Dedifferentiated amniotic fluid mesenchymal stem cell (primary cell): ENCODE measurements at regions not wholly inside any gene's neighbourhood (a gene's known extent, or its start where the extent isn't known, plus 50 kb on each side); places are given as distances from the start of the nearest gene placed in this dataset.
"Not testable (repeated sequence)": the region's sequence is repeated elsewhere in the genome, so short reads cannot be mapped to it uniquely, and the experiment has no call there.

Experiments used
- DNase-seq: peaks from one replicate; pipeline ENCODE4 v3.0.0-alpha.2; 2016; ENCODE audit errors: extremely low spot score

GRCh38 chr15:35282965-35283496 lies 197.9 kb upstream of the NANOGP8 start:
- no peak for DNase-seq

DNA sequence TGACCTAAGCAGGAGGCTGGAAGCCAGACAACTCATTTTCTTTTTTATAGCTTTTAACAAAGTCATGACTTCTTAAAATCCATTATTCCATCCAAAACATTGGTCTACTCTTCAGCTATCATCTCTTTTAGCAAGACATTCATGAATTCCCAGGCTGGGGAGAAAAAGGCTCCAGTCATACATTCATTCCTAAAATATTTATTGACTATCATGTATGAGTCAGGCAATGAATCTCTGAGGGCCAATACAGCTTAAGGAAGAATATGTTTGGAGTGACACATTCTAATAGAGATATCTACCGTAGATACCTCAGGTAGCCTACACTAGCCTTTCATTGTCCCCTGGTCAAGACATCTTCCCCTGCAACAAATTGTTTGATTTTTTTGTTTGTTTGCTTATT lies 196.4 kb upstream of the NANOGP8 start:
- DNase-seq = no peak

- no peak for DNase-seq
Observed at GRCh38 chr15:35279811-35280210, 194.7 kb upstream of the NANOGP8 start.

- no peak for DNase-seq
Observed at GRCh38 chr15:35271371-35272043, 186.4 kb upstream of the NANOGP8 start.

DNA sequence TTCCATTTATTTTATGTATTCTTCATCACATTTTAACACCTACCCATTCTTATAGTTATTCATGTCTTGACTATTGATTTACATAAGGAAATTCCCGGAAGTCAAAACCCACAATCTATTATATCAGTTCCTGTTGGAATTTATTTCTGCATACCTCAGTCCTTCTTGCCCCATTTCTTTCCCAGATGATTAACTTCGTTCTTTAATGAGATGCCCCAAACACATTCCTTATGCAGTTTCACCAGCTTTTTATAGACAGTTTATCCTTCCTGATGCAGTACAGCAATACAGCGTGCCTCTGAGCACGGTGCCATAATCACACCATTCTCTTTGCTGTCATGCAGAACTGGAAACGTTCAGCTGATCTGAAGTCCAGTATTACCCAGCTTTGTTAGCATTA lies 175.8 kb upstream of the NANOGP8 start:
- no peak for DNase-seq

DNA sequence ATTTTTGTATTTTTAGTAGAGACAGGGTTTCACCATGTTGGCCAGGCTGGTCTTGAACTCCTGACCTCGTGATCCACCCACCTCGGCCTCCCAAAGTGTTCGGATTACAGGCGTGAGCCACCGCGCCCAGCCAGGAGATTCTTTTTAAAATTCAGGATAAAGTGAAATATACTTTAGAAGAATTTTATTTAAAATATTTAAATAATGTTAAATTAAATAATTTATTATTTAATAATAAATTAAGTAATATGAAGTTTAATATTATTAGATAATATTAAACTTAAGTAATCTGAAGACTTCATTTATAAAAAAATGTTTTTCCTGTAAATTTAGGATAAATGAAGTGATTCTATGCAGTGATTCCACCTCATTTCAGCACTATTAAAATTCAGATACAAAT lies 175.2 kb upstream of the NANOGP8 start:
- DNase-seq = not testable (repeated sequence)

- no peak for DNase-seq
Observed at GRCh38 chr15:35256551-35256950, 171.5 kb upstream of the NANOGP8 start.

DNA sequence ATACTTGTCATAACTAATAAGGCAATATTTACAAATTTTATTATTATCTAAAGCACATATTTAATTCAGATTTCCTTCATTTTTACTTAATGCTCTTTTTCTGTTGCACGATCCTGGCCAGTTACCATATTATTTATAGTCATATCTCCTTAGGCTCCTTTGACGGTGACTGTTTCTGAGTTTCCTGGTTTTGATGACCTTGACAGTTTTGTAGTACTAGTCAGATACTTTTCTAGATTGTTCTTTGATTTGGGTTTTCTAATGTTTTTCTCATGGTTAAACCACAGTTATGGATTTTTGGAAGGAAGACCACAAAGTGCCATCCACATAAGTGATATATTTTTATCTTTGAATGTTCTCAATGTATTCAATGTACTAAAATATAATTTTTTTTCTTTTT lies 171.0 kb upstream of the NANOGP8 start:
- no peak for DNase-seq

DNA sequence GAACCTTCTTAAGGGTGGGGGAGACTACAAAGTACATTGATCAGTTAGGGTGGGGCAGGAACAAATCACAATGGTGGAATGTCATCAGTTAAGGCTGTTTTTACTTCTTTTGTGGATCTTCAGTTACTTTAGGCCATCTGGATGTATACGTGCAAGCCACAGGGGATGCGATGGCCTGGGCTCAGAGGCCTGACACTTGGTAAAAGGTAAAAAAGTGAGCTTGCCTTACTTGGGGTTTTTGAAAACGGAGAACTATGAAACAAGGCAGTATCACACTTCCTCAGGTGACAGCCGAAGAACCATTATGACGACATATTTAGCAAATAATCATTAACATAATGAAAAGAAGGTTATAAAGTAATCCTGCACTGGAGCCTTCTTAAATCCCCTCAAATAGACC lies 169.8 kb upstream of the NANOGP8 start:
- DNase-seq = not testable (repeated sequence)

GRCh38 chr15:35254062-35254461 lies 169.0 kb upstream of the NANOGP8 start:
- no peak for DNase-seq

- no peak for DNase-seq
Observed at GRCh38 chr15:35252351-35252865, 167.3 kb upstream of the NANOGP8 start.

DNA sequence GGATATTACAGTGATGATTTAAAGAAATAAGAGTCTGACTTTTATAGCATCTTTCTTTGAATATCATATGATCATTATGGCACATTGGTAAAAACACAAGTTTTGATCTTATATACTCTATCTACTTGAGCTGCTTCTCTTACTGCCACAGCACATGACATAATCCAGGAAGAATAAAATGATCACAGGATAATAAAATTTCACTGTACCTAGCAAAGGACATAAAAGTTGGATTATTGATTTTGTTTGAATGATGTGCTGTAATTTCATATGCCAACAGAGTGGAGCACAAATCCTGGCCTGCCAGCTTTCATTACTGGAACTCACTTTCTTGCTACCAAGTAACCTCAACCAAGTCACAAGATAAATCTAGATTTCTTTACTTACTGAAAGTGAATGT lies 162.1 kb upstream of the NANOGP8 start:
- no peak for DNase-seq

DNA sequence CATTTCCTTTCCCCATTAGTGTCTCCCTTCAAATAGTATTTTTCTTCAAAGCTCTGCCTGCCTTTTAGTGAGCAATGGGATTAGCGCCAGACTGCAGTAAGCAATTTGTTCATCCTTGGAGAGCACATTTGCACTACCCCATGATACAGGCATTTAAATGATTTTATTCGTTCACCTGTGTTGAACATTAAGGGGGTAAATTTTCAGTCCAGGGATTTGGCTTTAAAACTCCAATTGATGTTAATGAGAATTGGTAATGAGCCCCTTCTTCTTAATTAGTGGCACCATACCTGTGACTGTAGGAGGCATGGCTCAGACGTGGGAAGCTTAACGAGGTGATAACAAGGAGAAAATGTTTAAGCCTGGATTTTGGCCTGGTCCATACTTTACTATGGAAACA lies 161.4 kb upstream of the NANOGP8 start:
- no peak for DNase-seq

DNA sequence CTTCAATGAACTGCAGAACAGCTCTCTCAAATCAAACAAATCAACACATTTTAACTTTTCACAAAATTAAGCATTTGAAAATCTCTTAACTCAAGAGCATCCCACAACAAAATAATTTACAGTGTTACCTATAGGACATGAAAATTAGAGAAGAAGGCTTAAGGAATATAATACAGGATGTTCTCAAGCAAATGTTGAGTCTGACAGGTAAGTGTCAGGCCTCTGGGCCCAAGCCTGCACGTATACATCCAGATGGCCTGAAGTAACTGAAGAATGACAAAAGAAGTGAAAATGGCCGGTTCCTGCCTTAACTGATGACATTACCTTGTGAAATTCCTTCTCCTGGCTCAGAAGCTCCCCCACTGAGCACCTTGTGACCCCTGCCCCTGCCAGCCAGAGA lies 160.6 kb upstream of the NANOGP8 start:
- DNase-seq = not testable (repeated sequence)

GRCh38 chr15:35244227-35244626 lies 159.1 kb upstream of the NANOGP8 start:
- DNase-seq = no peak

DNA sequence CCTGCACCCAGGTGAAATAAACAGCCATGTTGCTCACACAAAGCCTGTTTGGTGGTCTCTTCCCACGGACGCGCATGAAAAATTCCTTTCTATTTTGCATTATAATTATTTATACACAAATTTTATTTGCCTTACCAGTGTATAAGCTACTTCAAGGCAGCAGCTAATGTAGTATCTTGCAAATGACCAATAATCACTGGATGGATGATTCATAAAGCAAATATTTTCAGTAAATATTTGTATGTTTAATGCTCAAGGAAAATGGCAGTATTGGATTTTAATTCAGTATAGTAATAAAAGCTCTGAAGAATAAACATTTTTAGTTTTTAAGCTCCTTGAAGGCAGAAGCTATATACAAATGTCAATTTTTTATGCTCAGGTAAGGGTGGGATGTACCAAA lies 158.7 kb upstream of the NANOGP8 start:
- no peak for DNase-seq

DNA sequence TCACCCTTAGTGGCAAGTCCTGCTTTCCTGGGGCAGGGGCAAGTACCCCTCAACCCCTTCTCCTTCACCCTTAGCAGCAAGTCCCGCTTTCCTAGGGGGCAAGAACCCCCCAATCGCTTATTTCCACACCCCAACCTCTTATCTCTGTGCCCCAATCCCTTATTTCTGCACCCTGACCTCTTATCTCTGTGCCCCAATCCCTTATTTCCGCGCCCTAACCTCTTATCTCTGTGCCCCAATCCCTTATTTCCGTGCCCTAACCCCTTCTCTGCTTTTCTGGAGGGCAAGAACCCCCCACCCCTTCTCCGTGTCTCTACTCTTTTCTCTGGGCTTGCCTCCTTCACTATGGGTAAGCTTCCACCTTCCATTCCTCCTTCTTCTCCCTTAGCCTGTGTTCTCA lies 154.6 kb upstream of the NANOGP8 start:
- not testable (repeated sequence) for DNase-seq

DNA sequence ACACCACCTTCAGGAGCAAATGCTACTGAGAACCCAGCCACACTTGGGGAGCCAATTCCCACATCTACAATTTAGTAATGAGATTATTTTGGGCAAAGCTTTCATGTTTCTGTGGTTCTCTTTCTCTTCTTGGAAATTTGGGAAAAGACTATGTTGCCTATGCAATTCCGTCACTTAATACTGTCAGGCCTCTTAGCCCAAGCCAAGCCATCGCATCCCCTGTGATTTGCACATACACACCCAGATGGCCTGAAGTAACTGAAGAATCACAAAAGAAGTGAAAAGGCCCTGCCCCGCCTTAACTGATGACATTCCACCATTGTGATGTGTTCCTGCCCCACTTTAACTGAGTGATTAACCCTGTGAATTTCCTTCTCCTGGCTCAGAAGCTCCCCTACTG lies 153.4 kb upstream of the NANOGP8 start:
- not testable (repeated sequence) for DNase-seq

- no peak for DNase-seq
Observed at GRCh38 chr15:35229085-35229484, 144.0 kb upstream of the NANOGP8 start.

- DNase-seq = no peak
Observed at GRCh38 chr15:35218215-35218614, 133.1 kb upstream of the NANOGP8 start.

- DNase-seq = no peak
Observed at GRCh38 chr15:35215093-35215492, 130.0 kb upstream of the NANOGP8 start.

GRCh38 chr15:35211240-35211902 lies 126.3 kb upstream of the NANOGP8 start:
- DNase-seq = no peak

DNA sequence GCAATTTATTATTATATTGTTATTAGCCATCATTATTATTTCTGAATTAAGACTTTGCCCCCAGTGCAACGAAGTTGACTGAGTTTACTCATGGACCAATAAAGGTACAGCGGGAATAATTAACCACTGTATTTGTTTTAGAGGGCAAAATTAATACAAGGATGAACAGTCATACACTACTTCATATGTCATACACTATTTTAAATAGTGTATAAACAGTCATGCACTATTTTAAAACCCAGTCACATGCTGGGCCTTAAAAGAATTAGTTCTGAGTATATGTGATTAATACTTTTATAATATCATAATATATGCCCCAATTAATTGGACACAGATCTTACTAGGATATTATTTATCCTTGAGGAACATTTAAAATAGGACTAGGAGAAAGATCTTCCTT lies 125.3 kb upstream of the NANOGP8 start:
- DNase-seq = no peak
